ENCODE measurements at regions not wholly inside any gene's neighbourhood (a gene's known extent, or its start where the extent isn't known, plus 50 kb on each side); places are given as distances from the start of the nearest gene placed in this dataset.
"Not testable (repeated sequence)": the region's sequence is repeated elsewhere in the genome, so short reads cannot be mapped to it uniquely, and the experiment has no call there.

DNA sequence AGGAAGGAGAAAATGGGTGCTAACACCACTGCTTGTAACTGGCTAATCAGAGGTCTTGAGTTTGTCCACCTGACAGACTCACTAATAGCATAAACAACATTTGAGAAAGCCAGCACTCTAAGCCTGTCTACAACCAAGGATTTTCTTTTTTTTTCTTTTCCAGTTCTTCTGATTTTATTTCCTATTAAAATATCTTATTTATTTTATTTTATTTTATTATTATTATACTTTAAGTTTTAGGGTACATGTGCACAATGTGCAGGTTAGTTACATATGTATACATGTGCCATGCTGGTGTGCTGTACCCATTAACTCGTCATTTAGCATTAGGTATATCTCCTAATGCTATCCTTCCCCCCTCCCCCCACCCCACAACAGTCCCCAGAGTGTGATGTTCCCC, 888.6 kb upstream of the ARRDC3 start:
- not testable (repeated sequence) for DNase-seq

DNA sequence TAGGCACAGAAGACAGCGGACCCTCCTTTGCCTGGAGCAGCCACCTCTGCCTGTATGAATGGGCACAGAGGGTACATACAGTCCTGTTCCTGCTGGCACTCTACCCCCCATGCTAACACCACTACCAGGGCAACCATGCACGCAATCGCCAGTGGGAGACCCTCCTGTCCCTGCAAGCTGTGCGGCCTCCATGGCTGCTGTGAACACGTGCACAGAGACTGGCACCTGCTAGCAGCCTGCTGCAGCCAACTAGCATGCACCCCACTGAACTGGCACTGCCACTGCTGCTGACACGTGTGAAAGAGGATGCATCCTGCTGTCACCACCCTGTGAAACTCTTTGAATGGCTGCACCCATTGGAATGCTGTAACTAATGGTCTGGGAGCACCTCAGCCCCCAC, 885.2 kb upstream of the ARRDC3 start:
- DNase-seq, result no peak

DNA sequence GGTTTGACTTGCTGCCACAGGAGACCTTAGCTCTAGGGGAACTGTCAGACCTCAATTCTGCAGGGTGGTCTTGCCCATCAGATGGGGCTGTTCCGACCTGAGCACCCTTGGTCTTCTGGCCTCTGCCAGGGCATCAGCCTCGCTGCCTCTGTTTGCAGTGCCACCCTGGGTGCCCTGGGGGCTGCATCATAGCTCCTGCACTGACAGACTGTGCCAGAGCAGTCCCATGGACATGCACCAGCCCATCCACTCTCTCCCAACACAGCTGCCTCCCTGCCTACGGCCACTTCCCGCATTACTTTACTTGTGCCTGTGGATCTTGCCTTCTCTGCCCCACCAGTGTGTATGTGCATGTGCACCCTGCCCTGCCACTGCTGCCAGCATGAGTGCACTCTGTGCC, 884.7 kb upstream of the ARRDC3 start:
- DNase-seq, result no peak

DNA sequence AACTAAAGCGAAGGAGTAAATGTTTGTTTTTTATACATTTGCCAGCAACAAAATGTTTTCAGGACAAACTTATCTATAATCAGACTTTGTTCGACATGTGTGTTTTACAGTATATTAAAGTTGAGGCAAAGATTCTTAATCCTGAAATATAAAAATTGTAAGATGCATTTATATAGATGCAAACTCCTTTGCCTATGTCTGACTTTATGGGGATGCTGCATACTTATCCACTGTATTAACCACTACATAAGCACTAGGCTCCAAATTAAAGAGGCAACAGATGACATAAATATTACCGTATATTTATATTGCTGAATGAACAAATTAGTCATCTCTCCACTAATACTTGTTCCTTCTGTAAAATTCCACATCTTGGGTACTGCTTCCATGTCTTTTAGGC, 882.7 kb upstream of the ARRDC3 start:
- DNase-seq, result no peak

DNA sequence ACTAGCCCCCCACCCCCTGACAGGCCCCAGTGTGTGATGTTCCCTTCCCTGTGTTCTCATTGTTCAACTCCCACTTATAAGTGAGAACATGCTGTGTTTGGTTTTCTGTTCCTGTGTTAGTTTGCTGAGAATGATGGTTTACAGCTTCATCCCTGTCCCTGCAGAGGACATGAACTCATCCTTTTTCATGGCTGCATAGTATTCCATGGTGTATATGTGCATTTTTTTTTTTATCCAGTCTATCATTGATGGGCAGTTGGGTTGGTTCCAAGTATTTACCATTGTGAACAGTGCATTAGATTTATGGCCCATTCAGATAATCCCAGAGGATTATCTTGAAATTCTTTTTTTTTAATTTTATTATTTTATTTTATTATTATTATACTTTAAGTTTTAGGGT, 872.5 kb upstream of the ARRDC3 start:
- not testable (repeated sequence) for DNase-seq

DNA sequence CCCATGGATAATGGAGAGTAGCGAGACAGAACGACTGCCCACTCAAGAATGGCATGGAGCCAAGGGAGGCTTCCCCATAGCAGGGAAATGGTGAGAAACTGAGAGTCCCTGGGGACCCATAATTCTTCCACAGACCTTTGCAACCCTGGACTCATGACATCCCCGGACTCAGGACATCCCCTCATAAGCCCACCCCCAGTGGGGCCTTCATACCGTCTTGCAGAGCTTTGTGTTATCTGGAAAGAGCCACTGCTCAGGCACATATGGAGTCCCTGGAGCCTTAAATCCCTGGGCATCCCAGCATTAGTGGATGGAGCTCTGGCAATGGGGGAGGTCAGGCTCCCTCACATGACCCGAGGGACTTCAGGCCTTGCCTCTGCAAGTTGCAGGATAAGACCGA, 865.4 kb upstream of the ARRDC3 start:
- DNase-seq, result no peak

DNA sequence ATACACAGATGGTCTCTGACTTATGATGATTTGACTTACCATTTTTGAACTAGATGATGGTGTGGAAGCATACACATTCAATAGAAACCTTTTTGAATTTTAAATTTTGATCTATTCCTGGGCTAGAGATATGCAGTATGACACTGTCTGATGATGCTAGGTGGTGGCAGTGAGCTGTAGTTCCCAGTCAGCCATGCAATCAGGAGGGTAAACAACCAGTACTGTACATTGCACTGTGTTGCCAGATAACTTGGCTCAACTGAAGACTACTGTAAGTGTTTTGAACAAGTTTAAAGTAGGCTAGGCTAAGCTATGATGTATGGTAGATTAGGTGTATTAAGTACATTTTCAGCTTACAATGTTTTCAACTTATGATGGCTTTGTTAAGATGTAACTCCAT, 859.1 kb upstream of the ARRDC3 start:
- no peak for DNase-seq

DNA sequence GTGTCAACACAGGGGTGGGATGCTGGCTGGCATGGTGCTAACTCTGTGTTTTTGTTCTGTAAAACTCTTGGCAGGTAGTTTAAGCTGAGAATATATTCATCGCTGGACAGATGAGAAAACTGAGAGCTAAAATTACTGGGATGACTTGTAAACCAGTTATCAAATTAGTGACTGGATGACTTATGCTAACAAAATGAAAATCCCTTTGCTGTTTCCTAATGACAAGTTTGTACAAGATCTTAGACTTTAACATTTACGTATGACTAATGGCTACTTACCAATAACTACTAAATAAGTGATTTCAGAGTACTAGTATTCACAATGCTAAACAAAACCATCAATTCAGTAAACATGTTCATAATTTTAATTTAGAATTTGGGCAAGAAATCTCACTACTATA, 854.8 kb upstream of the ARRDC3 start:
- DNase-seq, result no peak

DNA sequence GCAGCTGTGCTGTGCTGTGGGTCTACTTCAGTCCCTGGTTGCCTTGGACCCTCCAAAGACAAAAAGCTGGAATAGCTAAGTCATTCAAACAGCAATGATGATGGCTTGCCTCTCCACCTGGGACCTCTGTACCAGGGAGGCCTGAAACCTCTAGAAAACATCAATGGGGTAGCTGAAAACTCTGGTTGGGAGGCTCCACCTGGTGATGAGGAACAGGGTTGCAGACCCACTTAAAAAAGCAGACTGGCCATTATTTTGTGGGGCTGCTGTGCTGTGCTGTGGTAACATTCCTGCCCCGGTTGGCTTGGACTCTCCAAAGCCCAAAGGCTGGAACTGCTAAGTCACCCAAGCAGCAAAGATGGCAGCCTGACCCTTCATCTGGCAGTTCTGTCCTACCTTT, 839.3 kb upstream of the ARRDC3 start:
- no peak for DNase-seq

DNA sequence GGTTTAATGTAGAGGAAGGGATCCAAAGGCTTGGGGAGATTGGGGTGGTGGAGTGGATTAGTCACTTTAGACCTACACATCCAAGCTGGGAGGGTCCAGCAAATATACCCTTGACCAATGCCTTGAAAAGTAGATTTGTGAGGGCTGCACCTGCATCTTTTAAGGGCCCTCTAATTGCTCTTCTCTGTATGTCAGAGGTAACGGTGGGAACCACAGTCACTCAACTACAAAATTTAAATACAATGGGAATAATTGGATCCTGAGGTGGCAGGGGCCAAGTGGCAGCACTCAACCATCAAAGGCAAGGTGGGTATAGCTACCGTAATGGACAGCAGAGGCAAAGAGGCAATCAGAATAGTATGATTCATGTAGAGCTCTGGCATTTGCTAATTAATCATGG, 833.7 kb upstream of the ARRDC3 start:
- not testable (repeated sequence) for DNase-seq

DNA sequence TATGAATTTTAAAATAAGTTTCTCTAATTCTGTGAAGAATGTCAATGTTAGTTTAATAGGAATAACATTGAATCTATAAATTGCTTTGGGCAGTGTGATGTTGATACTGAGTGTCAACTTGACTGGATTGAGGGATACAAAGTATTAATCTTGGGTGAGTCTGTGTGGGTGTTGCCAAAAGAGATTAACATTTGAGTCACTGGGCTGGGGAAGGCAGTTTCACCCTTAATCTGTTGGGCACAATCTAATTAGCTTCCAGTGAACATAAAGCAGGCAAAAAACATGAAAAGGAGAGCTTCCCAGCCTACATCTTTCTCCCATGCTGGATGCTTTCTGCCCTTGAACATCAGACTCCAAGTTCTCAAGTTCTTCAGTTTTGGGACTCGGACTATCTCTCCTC, 832.0 kb upstream of the ARRDC3 start:
- DNase-seq, result no peak

DNA sequence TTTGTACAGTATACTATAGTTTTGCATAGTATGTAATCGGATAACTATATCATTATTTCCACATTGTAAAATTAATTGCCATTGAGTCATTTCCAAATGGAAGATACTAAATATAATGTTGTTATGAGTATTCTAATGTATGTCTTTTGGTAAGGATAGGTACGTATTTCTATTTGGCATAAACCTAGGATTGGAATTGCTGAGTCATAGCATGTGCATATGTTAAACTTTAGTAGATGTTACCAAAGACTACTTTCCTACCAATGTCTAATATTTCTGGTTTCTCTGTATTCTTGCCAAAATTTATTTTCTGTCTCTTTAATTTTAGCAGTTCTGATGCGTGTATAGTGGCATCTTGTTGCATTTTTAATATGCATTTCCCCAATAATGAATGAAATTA, 825.1 kb upstream of the ARRDC3 start:
- no peak for DNase-seq

DNA sequence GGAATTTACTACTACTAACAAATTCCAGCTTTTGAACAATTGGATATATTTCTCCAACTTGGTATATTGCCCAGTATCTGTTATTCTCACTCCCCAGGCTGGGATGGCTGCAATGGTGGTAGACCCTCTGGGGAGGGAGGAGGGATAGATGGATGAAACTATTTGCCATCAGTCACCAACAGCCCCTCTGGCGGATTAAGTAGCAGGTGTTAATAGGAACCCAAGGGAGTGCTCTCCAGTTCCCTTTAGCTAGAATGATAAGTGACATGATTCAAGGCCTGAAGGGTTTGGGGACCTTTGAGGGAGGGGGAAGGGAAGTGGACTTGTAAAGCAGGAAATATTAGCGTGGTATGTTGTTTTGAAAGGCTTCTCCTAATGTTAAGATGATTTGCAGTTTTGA, 824.0 kb upstream of the ARRDC3 start:
- DNase-seq, result peak; percentile 2

DNA sequence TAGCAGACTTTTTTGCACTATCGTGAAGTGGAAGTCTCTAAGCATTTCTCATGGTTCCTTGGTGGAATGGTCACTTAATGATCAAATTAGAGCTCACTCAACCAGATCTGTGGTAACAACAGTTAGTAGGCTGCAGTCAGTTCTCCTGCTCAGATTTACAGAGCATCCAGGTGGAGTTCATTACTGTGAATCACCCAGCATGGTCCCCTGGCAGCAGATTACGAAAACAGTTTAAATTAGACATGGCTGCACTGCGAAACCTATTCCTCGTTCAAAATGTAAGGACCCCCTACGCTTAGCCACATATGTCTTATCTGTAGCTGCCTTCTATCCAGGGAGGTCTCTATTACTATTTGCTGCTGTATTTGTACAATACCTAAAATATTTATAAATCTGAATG, 823.6 kb upstream of the ARRDC3 start:
- DNase-seq, result no peak

DNA sequence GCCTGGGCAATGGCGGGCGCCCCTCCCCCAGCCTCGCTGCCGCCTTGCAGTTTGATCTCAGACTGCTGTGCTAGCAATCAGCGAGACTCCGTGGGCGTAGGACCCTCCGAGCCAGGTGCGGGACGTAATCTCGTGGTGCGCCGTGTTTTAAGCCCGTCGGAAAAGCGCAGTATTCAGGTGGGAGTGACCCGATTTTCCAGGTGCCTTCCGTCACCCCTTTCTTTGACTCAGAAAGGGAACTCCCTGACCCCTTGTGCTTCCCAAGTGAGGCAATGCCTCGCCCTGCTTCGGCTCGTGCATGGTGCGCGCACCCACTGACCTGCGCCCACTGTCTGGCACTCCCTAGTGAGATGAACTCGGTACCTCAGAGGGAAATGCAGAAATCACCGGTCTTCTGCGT, 815.9 kb upstream of the ARRDC3 start:
- not testable (repeated sequence) for DNase-seq

DNA sequence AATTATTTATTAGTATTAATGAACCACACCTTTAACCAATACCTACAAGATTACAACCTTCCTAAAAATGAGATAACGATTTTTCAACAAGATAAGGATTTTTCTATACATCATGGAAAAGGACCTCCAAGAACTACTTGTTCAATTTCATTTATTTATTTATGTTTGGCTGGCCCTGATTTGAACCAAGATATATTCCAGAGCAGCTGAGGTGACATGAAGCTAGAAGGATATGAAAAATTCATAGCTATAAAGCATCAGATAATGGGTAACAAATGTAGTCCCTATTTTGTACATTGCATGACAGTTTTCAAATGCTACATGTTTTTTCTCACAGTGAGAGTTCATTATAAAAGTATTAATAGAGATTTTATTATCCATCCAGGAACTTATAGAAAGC, 798.5 kb upstream of the ARRDC3 start:
- no peak for DNase-seq

DNA sequence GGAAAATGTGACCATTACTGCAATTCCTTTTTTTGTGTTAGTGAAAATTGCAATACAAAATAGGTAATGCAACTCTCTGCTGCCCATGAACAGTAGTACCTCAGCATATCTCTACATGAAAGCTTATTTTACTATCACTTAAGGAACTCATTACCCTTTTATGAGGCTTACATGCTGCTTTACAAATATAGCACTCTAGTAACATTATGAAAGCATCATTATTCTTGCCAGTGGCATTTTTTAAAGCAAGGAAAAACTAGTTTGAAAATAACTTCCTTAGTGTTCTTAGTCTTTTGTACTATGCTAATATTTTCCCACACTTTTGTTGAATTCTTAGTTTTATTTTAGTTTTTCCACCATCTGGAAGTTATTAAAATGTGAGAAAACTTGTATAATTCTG, 797.3 kb upstream of the ARRDC3 start:
- DNase-seq, result no peak

DNA sequence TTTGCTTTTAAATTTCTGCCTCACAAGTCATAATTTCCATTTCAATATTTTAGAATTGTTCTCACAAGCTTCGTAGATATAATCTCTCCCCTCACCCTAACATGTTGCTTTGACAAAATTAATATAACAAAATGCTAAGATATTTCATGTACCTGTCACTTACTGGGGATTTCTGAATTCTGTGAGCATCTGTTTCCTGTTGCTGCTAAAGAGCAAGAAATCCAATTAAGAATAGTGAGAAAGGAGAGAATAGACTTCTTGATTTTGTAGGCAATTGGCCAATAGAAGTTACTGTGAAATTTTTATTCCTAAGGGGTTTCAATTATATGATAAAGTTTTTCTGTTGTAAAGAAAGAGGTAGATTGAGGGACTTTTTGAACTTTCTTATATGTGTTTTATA, 796.5 kb upstream of the ARRDC3 start:
- DNase-seq, result no peak

DNA sequence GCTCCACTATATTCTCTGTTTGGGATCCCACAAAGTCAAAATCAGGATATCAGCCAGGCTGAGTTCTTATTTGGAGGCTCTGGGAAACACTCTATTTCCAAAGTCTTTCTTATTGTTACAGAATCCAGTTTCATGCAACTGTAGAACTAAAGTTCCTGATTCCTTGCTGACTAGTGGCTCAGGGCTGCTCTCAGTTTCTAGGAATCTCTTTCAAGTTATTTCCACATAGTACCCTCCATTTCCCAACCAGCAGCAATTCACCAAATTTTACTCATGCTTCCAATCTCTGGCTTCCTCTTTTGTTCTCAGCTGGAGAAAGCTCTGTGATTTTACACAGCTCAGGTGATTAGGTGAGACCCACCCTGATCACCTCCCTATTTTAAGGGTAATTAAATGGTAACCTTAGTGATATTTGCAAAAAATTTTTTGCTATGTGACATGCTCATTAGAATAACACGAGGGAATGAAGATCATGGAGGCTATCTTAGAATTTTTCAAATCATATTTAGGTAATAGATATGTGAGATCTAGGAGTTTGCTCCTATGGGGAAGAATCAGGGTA, 794.9 kb upstream of the ARRDC3 start:
- no peak for DNase-seq

DNA sequence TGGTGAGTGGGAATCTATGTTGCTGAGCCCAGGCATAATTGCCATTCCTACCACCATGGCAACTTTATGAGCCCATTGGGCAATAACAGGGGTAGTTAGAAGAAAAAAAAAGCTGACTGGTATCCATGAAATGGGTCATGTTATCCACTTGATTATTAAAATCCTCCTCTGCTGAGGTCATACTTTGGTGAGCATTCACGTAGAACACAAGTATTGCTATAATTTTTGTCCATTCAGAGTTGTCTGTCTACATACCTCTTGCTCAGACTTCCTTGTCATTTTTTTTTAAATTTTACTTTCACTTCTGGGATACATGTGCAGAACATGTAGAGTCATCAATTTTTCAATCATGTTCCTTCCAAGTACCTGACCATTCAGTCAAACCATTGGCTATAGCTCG, 780.8 kb upstream of the ARRDC3 start:
- no peak for DNase-seq

DNA sequence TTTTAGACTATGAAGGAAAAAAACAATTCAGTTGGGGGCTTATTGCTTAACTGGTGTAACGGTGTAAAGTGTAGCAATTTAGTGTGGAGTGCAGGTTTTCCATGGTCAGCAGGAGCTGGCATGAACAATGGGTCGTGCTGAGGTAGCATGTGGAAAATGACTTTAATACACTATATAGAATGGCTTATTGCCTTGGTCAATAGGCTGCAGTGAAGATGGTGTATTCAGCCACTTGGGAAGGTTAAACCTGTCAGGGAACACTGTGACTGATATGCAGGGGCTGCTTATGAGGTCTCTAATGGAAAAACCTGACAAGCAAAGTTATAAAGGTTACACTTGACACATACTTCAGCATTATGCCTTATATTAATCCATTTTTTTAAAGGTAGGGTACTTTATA, 764.7 kb upstream of the ARRDC3 start:
- DNase-seq, result no peak

DNA sequence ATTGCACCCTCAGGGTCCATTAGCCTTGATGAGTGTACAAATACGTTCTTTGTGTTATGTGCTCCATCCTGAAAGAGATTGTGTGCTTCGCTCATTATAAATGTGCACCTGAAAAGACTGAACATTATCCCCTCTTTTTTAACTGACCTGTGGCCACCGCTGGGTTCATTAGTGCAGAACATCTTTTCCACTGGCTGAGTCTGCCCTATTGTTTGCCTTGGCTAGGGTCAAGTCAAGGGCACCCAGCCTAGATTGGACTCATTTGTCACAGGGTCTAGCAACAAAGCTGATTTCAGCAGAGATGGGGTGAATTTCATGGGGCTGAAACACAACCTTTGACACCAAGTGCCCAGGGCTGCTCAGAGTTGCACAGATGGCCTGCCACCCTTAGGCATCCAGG, 764.1 kb upstream of the ARRDC3 start:
- no peak for DNase-seq

DNA sequence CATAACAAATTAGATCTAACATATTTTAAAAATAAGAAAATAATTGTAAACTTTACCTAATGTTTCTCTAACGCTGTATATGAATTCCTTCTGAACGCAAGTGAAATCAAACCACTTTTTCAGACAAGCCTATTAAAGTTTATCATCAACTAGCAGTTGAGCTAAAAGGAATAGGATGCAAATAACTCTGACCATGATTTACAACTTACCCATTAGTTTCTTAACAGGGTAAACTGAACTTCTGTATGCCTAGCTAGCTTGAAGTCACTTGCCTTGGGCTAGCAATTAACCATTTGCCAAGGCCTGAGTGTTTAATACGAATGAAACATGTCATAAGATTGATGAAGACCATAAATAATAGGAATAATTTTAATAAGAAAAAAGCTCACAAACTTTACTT, 762.7 kb upstream of the ARRDC3 start:
- DNase-seq, result no peak

DNA sequence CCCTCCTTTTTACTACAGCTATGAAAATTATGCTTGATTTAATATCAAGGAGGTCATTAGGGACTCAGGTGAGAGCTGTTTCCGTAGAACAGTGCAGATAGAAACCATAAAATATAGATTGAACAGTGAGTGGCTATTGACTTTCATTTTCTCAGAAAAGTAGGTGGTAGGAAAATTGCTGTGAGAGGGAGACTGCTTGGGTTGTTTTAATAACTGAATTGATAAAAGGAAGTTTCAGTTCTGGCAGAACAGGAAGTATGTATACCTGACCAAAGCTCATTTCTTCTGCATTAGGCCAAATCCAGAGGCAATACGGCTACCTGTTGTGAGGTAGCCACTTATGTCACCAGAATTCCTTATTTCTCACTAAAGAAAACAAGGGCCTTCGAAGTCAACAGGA, 761.7 kb upstream of the ARRDC3 start:
- DNase-seq, result no peak

DNA sequence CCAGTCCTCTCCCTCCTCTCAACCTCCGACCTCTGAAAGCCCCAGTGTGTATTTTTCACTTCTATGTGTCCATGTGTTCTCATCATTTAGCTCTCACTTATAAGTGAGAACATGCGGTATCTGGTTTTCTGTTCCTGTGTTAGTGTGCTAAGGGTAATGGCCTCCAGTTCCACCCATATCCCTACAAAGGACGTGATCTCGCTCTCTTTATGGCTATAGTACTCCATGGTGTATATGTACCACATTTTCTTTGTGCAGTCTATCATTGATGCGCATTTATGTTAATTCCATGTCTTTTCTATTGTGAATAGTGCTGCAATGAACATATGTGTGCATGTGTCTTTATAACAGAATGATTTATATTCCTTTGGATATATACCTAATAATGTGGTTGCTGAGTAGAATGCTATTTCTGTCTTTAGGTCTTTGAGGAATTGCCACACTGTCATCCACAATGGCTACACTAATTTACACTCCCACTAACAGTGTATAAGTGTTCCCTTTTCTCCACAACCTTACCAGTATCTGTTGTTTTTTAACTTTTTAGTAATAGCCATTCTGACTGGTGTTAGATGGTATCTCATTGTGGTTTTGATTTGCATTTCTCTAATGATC, 749.3 kb upstream of the ARRDC3 start:
- DNase-seq, result not testable (repeated sequence)
